ENCODE measurements at regions not wholly inside any gene's neighbourhood (a gene's known extent, or its start where the extent isn't known, plus 50 kb on each side); places are given as distances from the start of the nearest gene placed in this dataset.

DNA sequence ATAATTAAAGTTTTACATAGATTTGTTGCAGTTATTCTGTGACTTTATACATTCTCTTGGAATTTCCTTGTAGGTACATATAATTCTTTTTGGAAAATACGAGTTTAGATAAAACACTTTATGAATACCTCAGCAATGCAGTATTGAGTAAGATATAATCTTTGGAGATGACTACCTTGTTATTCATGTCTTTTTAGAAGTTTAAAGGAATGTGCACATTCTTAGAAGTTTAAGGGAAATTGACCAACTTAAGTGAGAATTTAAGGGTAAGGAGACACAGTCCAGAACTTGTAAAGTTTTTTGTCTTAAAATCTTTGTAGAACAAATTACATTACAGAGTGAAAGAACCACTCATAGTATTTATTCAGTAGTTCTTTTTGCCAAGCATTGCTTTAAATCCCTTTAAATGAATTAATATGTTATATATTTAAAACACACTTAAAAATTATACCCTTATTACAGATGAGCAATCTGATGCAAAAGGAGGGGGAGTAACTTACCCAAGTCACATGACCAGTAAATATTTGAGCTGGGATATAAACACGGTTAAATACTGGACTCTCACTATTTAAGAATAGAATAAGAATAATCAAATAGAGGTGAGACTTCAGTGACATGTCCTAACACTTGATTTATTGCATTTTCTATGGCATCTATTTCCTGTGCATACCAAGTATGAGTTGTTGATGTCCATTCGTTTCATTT is 139.5 kb upstream of the FERD3L start:
- Histone ChIP-seq H3K4me3 (no peak overlapping the region), H3K9me3 (no peaks in the 10 kb centered on the region), H3K27ac (no peak overlapping the region), H3K4me2 (no peak overlapping the region), H3K4me1 (no peaks in the 10 kb centered on the region)
- 2% methylated on average over 3 of the region's 3 CpGs for WGBS (ENCODE audit: missing lambda C conversion rate)
- no peak for FAIRE-seq
- ATAC-seq = no peak
- ChIA-PET POLR2A (no interaction called here), CTCF (no interaction called here)
- DNase-seq (ENCODE audit: low read depth in 1 of 2, low spot score in 1 of 2) = no peak
- no peak for TF ChIP-seq TP53 (CRISPR knock-in tag; IDR thresholded peaks at IDR 0.05)
- TF ChIP-seq, protein P1, sequence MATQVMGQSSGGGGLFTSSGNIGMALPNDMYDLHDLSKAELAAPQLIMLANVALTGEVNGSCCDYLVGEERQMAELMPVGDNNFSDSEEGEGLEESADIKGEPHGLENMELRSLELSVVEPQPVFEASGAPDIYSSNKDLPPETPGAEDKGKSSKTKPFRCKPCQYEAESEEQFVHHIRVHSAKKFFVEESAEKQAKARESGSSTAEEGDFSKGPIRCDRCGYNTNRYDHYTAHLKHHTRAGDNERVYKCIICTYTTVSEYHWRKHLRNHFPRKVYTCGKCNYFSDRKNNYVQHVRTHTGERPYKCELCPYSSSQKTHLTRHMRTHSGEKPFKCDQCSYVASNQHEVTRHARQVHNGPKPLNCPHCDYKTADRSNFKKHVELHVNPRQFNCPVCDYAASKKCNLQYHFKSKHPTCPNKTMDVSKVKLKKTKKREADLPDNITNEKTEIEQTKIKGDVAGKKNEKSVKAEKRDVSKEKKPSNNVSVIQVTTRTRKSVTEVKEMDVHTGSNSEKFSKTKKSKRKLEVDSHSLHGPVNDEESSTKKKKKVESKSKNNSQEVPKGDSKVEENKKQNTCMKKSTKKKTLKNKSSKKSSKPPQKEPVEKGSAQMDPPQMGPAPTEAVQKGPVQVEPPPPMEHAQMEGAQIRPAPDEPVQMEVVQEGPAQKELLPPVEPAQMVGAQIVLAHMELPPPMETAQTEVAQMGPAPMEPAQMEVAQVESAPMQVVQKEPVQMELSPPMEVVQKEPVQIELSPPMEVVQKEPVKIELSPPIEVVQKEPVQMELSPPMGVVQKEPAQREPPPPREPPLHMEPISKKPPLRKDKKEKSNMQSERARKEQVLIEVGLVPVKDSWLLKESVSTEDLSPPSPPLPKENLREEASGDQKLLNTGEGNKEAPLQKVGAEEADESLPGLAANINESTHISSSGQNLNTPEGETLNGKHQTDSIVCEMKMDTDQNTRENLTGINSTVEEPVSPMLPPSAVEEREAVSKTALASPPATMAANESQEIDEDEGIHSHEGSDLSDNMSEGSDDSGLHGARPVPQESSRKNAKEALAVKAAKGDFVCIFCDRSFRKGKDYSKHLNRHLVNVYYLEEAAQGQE (IDR thresholded peaks at IDR 0.05) = no peak

DNA sequence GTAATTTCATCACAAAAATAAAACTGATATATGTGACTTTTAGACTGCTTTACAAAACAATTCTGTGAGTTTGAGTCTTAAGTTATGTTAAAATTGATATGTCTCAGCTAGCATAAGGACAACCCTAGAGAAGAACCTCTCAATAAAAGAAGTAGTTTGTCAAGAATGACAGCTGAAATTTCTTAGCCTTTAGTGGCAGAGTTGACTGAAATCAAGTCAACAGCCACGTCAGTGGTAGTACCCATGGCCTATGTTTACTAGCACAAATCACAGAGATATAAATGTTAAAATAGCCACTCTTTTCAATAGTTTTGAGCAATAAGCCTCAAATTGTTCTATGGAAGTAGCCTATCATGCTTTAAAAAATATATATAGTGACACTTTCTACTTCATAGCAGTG is 138.9 kb upstream of the FERD3L start:
- WGBS (ENCODE audit: missing lambda C conversion rate) = 15% methylated on average over 1 of the region's 1 CpG
- TF ChIP-seq MAFK (IDR thresholded peaks at IDR 0.05; ENCODE audit: partially characterized antibody) (no peak), SREBF2 (IDR thresholded peaks at IDR 0.05) (no peak), RAD21 (conservative IDR thresholded peaks at IDR 0.05 in 1 of 2, IDR thresholded peaks at IDR 0.05 in 1 of 2) (no peak), GATA3 (IDR thresholded peaks at IDR 0.05; ENCODE audit: borderline replicate concordance) (no peak), KDM5A (IDR thresholded peaks at IDR 0.05) (no peak), FOSL2 (IDR thresholded peaks at IDR 0.05) (no peak), FOSL2 (CRISPR knock-in tag; IDR thresholded peaks at IDR 0.05) (no peak), HEYL (CRISPR knock-in tag; IDR thresholded peaks at IDR 0.05) (no peak), HOXA7 (CRISPR knock-in tag; IDR thresholded peaks at IDR 0.05) (no peak), E2F6 (IDR thresholded peaks at IDR 0.05; ENCODE audit: borderline replicate concordance, low read depth) (no peak)
- TF ChIP-seq, protein P2, sequence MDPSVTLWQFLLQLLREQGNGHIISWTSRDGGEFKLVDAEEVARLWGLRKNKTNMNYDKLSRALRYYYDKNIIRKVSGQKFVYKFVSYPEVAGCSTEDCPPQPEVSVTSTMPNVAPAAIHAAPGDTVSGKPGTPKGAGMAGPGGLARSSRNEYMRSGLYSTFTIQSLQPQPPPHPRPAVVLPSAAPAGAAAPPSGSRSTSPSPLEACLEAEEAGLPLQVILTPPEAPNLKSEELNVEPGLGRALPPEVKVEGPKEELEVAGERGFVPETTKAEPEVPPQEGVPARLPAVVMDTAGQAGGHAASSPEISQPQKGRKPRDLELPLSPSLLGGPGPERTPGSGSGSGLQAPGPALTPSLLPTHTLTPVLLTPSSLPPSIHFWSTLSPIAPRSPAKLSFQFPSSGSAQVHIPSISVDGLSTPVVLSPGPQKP (IDR thresholded peaks at IDR 0.05; ENCODE audit: low read depth, low read length) = no peak
- TF ChIP-seq, protein P1 (IDR thresholded peaks at IDR 0.05) = no peak
- Histone ChIP-seq H3K9me3 (no peaks in the 10 kb centered on the region), H3K4me3 (no peak overlapping the region), H3K4me1 (no peaks in the 10 kb centered on the region), H3K27ac (no peak overlapping the region), H3K4me2 (no peak overlapping the region)
- CTCF ChIA-PET = no interaction called here
- POLR2A ChIA-PET = no interaction called here
- no peak for DNase-seq (ENCODE audit: low read depth in 1 of 2, low spot score in 1 of 2)
- FAIRE-seq = no peak
- no peak for ATAC-seq

DNA sequence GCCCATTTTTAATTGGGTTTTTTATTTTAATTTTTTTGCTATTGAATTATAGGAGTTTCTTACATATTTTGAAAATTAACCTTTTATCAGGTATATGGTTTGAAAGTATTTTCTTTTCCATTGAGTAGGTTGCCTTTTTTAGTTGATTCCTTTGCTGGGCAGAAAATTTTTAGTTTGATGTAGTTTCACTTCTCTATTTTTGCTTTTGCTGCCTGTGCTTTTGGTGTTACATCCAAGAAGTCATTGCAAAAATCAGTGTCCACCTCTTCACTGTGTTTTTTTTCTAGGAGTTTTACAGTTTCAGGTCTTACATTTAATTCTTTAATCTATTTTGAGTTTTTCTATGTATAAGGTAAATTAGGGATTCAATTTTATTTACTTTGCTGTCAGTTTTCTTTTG is 129.8 kb upstream of the FERD3L start:
- Histone ChIP-seq H3K4me3 (no peak overlapping the region), H3K27ac (no peak overlapping the region), H3K4me1 (no peaks in the 10 kb centered on the region), H3K9me3 (no peaks in the 10 kb centered on the region), H3K4me2 (no peak overlapping the region)
- FAIRE-seq = no peak
- DNase-seq (ENCODE audit: low read depth in 1 of 2, low spot score in 1 of 2) = no peak
- no peak for ATAC-seq
- TF ChIP-seq TP53 (CRISPR knock-in tag; IDR thresholded peaks at IDR 0.05) (no peak), HOXB5 (CRISPR knock-in tag; IDR thresholded peaks at IDR 0.05) (no peak), NPAS2 (CRISPR knock-in tag; IDR thresholded peaks at IDR 0.05; ENCODE audit: borderline replicate concordance) (no peak), PBX3 (IDR thresholded peaks at IDR 0.05) (no peak), CTCF (IDR thresholded peaks at IDR 0.05) (no peak), MYC (IDR thresholded peaks at IDR 0.05; ENCODE audit: borderline replicate concordance, low read length) (no peak), RCOR1 (IDR thresholded peaks at IDR 0.05; ENCODE audit: low read depth, low read length) (no peak), JUNB (IDR thresholded peaks at IDR 0.05) (no peak), BHLHE40 (IDR thresholded peaks at IDR 0.05; ENCODE audit: low read depth, low read length) (no peak)
- CTCF ChIA-PET = no interaction called here
- POLR2A ChIA-PET = no interaction called here

All from A549 (cell line).